Mucosa of gallbladder (tissue), 1 donor: ENCODE measurements at regions not wholly inside any gene's neighbourhood (a gene's known extent, or its start where the extent isn't known, plus 50 kb on each side); places are given as distances from the start of the nearest gene placed in this dataset.

Experiments used
- DNase-seq: peaks from one replicate; pipeline ENCODE4 v3.0.0-alpha.2; 2020; ENCODE audit warnings: low spot score
- donor health status: DM: no; HTN: no; CAD: no.

DNA sequence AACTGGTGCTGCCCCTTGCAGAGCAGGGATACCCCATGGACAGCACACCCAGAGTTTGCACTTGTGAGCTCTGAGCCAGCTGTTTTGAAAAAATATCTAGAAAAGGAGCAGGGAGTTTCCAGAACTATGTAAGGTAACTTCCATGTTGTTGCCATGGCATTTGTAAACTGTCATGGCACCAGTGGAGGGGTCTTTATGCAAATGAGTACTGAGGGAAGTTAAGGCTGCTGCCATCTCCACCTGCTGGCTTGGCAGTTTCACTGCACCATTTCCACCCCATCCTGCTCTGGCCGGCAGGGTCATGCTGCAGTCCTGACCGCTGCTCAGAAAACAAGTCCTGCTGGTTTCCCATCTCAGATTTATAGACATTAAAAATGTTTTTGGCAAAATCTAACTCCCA, 52.3 kb upstream of the SNTG2 start:
- DNase-seq, result peak; percentile 6

DNA sequence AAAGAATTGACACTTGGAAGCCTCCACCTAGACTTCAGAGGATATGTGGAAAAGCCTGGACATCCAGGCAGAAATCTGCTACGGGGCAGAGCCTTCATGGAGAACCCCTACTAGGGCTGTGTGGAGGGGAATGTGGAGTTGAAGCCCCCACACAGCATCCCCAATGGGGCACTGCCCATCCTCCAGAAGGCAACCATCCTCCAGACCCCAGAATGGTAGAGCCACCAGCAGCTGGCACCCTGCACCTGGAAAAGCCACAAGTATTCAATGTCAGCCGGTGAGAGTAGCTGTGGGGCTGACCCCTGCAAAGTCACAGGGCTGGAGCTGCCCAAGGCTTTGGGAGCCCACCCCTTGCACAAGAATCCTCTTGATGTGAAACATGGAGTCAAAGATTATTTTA, 53.6 kb upstream of the SNTG2 start:
- no peak for DNase-seq

DNA sequence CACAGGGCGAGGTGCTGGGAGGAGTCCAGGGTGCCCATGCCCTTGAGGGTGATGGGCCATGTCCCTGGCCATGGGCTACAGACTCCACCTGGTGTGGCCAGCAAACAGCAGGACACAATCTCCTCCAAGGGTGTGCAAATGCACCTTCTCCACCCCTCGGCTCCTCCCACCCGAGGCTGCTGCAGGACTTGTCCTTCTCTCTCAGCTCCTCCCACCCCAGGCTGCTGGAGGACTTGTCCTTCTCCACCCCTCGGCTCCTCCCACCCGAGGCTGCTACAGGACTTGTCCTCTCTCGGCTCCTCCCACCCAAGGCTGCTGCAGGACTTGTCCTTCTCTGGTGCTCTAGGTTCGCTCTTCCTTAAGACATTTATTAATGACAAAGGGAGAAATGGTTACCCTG, 57.3 kb upstream of the SNTG2 start:
- DNase-seq, result peak; percentile 2

DNA sequence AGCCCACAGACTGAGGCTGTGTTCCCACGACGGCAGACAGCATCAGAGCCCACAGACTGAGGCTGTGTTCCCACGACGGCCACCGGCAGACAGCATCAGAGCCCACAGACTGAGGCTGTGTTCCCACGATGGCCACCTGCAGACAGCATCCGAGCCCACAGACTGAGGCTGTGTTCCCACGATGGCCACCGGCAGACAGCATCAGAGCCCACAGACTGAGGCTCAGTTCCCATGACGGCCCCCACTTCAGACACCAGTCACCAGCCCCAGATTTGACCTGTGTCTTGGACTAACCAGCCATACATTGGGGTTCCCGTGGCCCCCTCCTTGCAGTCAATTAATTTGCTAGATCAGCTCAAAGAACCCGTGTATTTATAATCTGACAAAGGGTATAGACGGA, 57.8 kb upstream of the SNTG2 start:
- DNase-seq, result peak; percentile 2

- peak; percentile 6 for DNase-seq
Measured at GRCh38 chr2:892401-892800, 58.2 kb upstream of the SNTG2 start.

- DNase-seq, result no peak
Measured at GRCh38 chr2:891734-892133, 58.9 kb upstream of the SNTG2 start.

- DNase-seq, result peak; percentile 5
Measured at GRCh38 chr2:890791-891190, 59.9 kb upstream of the SNTG2 start.

DNA sequence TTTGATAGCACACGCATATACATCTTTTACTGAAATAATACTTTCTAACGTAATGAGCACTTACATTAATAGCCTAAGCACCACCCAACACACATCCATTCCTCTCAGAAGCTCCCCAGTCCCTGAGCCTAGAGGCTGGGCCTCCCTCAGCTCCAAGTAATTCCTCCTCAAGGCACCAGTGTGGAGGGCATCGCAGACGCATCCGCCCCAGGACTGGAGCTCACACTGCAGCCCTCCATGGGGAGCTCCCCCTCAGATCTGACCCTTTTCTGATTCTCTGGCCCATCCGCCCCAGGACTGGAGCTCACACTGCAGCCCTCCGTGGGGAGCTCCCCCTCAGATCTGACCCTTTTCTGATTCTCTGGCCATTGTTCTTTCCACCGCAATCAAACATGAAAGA, 60.4 kb upstream of the SNTG2 start:
- DNase-seq, result peak; percentile 3

DNA sequence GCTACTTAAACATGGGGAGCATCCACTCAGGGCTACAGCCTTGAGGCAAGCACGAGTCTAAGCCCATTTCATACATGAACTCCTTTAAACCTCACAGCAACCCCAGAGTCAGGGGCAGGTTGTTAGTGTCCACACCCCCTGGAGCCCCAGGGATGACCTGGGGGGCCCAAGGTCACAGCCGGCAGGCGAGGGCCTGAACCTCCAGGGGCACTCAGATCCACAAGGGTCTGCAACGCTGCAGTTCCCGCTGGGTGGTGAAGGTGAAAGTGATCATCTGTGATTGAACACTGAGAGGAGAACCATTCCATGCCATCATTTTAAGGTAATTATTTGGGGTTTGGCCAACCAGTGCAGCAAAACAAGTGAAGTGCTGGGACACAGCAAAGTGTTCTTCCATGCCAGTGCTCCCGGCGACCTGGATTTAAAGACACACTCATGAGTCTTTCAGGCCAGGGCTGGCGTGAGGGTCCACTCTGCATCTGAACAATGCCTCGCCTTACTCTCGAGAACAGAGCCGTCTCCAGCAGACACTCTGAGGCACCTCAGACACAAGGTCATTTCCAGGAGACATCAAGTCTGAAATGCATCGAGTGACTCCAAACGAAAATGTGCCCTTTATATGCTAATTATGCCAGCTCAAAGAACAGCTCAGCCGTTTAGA, 61.6 kb upstream of the SNTG2 start:
- DNase-seq, result peak; percentile 8

GRCh38 chr2:888211-888801, 62.3 kb upstream of the SNTG2 start:
- DNase-seq, result no peak

GRCh38 chr2:887639-888038, 63.0 kb upstream of the SNTG2 start:
- peak; percentile 2 for DNase-seq

GRCh38 chr2:886072-887022, 64.3 kb upstream of the SNTG2 start:
- DNase-seq, result peak; percentile 9

DNA sequence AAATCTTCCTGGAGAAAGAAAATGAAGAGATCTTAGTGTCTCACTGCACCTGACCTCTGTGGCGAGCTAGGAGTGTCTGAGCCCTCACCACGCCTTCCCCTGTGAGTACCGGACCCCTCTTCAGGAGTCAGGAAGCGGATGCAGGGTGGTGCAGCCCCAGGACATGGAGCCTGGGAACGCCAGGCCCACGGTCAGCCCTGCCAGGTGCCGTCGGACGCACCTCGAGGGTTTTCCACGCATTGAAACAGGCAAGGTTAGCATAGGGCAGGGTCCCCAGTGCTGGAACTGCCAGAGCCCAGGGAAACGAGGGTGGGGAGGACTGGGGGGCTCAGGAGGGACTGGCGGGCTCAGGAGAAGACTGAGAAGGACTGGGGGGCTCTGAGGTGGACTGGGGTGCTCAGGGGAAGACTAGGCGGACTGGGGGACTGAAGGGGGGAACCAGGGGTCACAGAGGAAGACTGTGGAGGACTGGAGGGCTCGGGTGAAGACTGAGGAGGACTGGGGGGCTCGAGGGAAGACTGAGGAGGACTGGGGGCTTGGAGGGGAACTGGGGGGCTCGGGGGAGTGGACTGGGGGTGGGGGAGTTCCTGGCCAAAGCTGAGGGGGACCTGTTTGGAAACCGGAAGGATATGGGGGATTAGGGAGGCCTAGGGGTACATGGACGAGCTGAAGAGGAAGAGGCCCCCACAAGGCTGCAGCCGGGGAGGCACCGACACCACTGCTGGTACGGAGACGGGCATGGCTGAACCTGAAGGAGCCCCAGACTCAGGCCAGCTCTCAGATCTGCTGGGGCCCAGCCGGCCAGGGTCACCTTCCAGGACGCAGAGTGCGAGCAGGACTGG, 65.2 kb upstream of the SNTG2 start:
- peak; percentile 7 for DNase-seq

DNA sequence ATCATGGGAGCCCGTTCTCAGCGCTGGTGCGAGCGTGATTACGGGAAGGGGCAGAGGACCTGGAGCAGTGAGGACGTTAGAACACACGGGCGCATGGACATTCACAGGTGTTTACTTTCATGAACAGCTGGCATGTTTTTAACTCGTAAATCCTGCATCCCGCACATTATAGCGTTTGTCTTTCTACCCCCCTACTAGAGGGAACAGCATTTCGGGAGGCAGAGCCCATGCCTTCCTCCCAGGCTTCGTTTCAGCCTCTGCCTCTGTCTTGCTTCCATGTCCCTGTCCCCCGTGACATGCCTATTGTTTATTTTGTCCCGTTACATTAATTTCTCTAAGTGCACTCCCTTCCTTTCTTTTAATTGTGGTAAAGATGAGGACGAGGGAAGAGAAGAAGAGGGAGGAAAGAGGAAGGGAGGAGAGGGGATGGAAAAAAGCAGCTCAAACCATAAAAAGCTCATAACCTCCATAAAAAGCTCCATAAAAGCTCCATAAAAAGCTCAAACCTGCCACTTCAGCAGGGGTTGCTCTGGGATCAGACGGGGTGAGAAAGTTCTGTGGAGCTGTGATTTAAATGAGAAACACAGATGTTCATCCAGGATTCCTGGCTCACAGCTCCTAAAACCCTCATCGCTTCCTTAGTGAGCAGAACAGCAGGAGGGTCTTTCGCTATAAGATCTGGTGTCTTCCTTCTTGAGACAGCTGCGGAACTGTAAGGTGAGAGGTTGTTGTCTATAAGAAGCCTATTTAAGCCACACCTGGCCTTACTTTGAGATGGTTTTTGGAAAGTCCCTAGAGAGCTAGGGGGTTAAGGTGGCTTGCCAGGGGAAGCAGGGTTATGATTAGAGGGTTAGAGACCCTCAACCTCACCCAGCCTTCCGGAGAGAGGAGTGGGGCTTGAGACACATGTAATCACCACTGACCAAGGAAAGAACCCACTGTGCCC, 66.6 kb upstream of the SNTG2 start:
- peak; percentile 4 for DNase-seq

- DNase-seq, result peak; percentile 7
Measured at GRCh38 chr2:883260-883802, 67.3 kb upstream of the SNTG2 start.

GRCh38 chr2:881204-881918, 69.3 kb upstream of the SNTG2 start:
- DNase-seq, result peak; percentile 4

- DNase-seq, result peak; percentile 5
Measured at GRCh38 chr2:880201-880970, 70.3 kb upstream of the SNTG2 start.

DNA sequence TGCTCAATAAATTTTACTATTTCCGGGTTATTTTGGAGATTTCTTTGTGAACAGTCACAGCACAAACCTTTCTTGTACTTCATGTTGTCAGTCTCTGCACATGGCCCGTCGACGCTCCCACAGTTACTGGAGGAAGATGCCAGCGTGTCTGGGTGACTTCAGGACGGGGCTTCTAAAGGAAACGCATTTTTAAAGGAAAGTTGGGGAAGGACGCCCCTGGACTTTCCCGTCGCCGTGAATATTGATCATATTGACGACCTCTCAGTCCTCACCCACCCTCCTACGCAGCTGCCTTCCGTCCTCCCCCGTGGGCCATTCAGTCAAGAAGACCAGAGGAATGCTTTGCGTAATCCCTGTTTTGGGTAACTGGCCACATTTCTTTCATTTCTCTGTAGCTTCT, 71.1 kb upstream of the SNTG2 start:
- DNase-seq, result peak; percentile 5
